Mesodermal cell (in vitro differentiated cells): ENCODE measurements at regions not wholly inside any gene's neighbourhood (a gene's known extent, or its start where the extent isn't known, plus 50 kb on each side); places are given as distances from the start of the nearest gene placed in this dataset.
"Not testable (repeated sequence)": the region's sequence is repeated elsewhere in the genome, so short reads cannot be mapped to it uniquely, and the experiment has no call there.

Experiments used
- H3K27ac ChIP-seq: 2 replicates; pipeline ENCODE4 v1.7.0; 2013; ENCODE audit warnings: mild to moderate bottlenecking, low read depth, low read length, moderate library complexity; ENCODE audit not compliant: severe bottlenecking
- H3K36me3 ChIP-seq: 2 replicates; pipeline ENCODE4 v1.7.1; 2013; ENCODE audit warnings: mild to moderate bottlenecking, low read length, moderate library complexity; ENCODE audit not compliant: control insufficient read depth, insufficient read depth
- H3K4me1 ChIP-seq: one replicate; pipeline ENCODE4 v1.7.1; 2013; ENCODE audit warnings: mild to moderate bottlenecking, low read length; ENCODE audit not compliant: insufficient read depth, control insufficient read depth, poor library complexity, severe bottlenecking
- H3K4me3 ChIP-seq: 2 replicates; pipeline ENCODE4 v1.7.0; 2013; ENCODE audit warnings: low read length, control low read depth, mild to moderate bottlenecking; ENCODE audit not compliant: insufficient read depth, poor library complexity, severe bottlenecking; ENCODE audit errors: extremely low read depth
- H3K9me3 ChIP-seq: 2 replicates; pipeline ENCODE4 v1.7.1; 2013; ENCODE audit warnings: mild to moderate bottlenecking, low read length, moderate library complexity; ENCODE audit not compliant: control insufficient read depth
- WGBS, 2 experiments: methylation state at CpG; one replicate each; pipeline ENCODE4 v1.1.5; 2013; ENCODE audit warnings: missing lambda C conversion rate in 2 of 2; ENCODE audit not compliant: insufficient coverage in 2 of 2; 5-methylcytosine and 5-hydroxymethylcytosine counted together

DNA sequence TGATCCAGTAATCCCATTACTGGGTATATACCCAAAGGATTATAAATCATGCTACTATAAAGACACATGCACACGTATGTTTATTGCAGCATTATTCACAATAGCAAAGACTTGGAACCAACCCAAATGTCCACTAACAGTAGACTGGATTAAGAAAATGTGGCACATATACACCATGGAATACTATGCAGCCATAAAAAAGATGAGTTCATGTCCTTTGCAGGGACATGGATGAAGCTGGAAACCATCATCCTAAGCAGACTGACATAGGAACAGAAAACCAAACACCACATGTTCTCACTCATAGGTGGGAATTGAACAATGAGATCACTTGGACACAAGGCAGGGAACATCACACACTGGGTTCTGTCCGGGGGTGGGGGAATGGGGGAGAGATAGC is 277.1 kb downstream of the COG6 start:
- not testable (repeated sequence) for H3K9me3 ChIP-seq, H3K36me3 ChIP-seq, H3K4me3 ChIP-seq, H3K4me1 ChIP-seq, H3K27ac ChIP-seq
- 80 to 83% methylated on average over 1 of the region's 2 CpGs for WGBS, 2 experiments

DNA sequence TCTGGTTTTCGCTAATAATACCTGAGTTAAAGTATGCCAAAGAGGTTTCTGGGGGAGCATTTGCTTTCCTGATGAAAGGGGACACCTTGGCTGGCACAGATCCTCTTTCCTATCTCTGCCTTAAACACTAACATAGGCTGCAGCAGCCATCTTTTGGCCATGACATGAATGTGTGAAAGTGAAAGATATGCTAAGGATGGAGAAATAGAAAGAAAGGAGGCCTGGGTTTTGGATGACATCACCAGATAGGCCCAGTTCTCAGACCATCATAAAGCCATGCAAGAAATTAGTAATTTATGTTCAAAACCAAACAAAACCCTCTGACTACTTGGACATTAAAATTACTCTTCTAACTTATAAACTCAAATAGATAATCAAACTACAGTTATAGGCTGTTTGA is 279.7 kb downstream of the COG6 start:
- no peaks in the 10 kb centered on the region for H3K9me3 ChIP-seq
- no peak overlapping the region for H3K27ac ChIP-seq
- WGBS, 2 experiments: no CpG with 5 or more reads among the region's 1 CpG
- no peaks in the 10 kb centered on the region for H3K4me1 ChIP-seq
- no peak overlapping the region for H3K4me3 ChIP-seq
- no peaks in the 10 kb centered on the region for H3K36me3 ChIP-seq

DNA sequence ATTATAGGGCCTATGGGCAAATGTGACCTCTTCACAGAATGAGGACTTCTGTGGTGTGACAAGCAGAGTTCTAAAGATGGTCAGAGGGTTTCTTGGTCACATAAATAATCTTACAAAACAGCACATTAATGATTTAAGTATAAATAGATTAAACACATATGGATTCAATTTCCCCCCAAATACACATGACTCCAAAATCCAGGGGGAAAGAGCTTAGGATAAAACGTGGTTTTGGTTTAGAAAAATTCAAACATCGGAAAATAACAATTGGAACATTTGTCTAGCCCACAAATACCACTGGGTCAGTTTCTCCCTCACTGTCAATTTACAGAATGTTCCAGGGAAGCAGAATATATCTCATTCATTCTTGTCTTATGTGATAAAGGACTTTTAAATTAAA is 283.1 kb downstream of the COG6 start:
- H3K4me1 ChIP-seq: no peaks in the 10 kb centered on the region
- WGBS, 2 experiments: no CpG with 5 or more reads among the region's 2 CpGs
- H3K4me3 ChIP-seq: no peak overlapping the region
- H3K9me3 ChIP-seq: no peaks in the 10 kb centered on the region
- H3K36me3 ChIP-seq: no peaks in the 10 kb centered on the region
- H3K27ac ChIP-seq: no peak overlapping the region

DNA sequence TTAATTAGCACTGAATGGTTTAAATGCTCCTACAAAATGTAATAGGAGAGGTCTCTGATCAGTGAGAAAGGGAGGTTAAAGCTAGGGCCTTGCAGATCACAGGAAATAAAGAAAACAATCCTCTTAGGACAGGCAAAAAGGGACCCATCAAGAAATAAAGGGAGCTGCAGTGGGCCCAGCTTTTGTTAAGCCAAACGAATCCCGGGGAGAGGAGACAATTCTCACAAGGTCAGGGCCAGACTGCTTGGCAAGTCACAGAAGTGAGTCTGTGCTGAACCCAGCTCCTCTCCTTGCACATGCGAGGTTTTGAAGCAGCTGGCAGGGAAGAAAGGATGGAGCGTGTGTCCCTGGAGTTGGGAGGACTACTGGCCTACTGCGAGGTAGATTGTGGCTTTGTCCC is 285.8 kb downstream of the COG6 start:
- Histone ChIP-seq H3K27ac (no peak overlapping the region), H3K4me1 (no peaks in the 10 kb centered on the region), H3K4me3 (no peak overlapping the region), H3K36me3 (no peaks in the 10 kb centered on the region), H3K9me3 (no peaks in the 10 kb centered on the region)
- 35 to 63% methylated on average over 3 to 4 of the region's 5 CpGs for WGBS, 2 experiments

DNA sequence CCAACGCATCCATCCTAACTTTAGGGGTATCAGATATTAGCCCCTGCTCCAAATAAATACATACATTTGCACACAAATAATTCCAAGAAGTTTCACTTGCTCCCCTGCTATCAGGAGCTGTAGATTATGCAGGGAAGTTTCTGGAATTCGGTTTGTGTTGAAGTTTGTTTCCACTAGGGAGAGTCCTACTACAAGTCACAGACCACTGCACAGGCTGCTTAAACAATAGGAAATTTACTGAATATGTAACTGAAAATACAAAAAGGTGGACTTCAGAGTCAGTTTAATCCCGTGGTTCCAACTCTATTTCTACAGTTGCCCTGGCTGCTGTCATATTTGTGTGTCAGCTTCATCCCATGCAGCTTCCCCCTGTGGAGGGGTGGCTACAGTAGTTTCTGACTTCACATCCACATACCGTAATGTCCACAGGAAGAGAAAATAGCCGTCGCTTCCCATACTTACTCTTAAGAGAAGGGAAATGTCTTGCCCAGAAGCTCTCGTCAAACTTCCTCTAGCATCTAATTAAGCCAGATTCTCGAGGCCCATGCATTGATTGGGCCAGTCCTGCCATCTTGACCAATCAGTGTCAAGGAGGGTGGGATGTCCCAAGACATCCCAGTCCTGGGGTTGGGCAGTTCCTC is 286.6 kb downstream of the COG6 start:
- 90 to 96% methylated on average over 2 to 7 of the region's 8 CpGs for WGBS, 2 experiments
- no peak overlapping the region for H3K27ac ChIP-seq
- H3K4me1 ChIP-seq: no peaks in the 10 kb centered on the region
- no peaks in the 10 kb centered on the region for H3K36me3 ChIP-seq
- no peaks in the 10 kb centered on the region for H3K9me3 ChIP-seq
- no peak overlapping the region for H3K4me3 ChIP-seq

DNA sequence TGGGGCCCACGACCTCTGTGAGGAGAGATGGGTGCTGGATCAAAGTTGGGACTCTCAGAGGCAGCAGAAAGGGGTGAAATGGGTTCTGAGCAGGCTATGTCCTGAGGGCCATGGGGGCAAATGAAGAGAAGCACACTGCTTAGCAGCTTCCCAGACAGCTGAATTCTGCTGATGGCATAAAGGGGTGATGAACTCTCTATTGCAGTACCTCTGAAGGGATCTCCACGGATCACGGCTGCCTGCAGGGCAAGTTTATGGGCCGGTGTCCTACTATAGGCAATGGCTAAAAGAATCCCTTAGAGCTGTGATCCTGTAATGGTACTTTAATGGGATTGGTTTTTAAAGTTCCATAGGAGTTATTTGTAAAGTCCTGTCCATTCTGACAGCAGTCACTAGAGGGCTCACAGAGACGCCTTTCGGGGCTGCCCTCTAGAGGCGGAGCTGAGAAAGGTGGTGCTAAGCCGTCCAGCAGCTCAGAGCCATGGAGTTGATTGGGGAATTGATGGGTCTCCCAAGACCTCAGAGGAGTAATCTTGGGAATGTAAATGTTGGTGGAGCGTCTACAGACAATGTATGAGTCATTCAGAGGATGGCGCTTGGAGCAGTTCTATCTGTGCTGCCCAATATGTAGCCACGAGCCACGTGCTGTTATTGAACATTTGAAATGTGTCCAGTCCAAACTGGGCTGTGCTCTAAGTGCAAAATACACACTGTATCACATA is 287.3 kb downstream of the COG6 start:
- Histone ChIP-seq H3K36me3 (no peaks in the 10 kb centered on the region), H3K9me3 (no peaks in the 10 kb centered on the region), H3K4me1 (no peaks in the 10 kb centered on the region), H3K27ac (no peak overlapping the region), H3K4me3 (no peak overlapping the region)
- 19 to 45% methylated on average over 5 to 12 of the region's 12 CpGs for WGBS, 2 experiments

DNA sequence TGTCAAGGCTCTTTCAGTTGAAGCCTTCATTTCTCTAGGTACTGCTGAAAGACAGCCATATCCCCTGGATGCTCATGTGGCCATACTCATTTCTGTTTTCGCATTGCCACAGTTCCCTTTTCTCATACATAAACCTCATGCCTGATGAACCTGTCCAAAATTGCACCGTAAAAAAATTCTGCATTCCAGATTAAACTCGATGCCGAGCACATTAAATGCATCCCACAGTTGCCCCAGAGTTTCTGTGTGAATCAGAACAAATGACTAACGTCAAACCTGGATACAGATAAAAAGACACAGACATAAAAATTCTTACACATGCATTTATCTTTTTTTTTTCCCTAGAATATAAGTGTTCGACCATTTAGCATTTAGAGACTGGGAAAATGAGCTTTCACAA is 288.2 kb downstream of the COG6 start:
- Histone ChIP-seq H3K36me3 (no peaks in the 10 kb centered on the region), H3K9me3 (no peaks in the 10 kb centered on the region), H3K4me1 (no peaks in the 10 kb centered on the region), H3K27ac (no peak overlapping the region), H3K4me3 (no peak overlapping the region)
- WGBS, 2 experiments: 71 to 77% methylated on average over 6 of the region's 6 CpGs

DNA sequence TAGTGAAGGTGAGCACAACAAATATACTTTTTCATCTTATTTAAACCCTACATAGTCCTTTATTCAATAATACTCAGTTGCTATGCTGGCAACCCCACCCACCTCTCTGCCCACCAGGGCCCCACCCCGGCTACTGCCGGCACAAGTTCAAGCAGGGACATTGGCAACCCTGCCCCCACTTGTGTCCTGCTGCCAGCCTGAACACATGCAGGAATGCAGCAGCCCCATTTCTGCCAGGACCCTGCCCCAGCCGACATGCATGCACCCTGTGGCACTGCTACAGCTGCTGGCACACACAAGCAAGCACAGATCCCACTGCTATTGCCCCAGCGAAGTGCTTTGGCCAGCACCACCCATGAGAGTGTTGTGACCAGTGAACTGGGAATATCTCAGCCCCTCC is 289.8 kb downstream of the COG6 start:
- WGBS, 2 experiments: 78 to 86% methylated on average over 3 to 4 of the region's 4 CpGs

DNA sequence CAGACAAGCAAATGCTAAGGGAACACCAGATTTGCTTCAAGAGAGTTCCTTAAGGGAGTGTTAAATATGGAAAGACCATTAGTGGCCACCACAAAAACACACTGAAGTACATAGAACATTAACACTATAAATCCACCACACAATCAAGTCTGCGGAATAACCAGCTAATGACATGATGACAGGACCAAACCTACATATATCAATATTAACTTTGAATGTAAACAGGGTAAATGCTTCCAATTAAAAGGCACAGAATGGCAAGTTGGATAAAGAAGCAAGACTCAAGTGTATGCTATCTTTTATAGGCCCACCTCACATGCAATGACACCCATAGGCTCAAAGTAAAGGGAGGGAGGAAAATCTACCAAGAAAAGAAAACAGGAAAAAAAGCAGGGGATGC is 291.3 kb downstream of the COG6 start:
- H3K4me3 ChIP-seq: no peak overlapping the region
- H3K9me3 ChIP-seq: no peaks in the 10 kb centered on the region
- H3K4me1 ChIP-seq: no peaks in the 10 kb centered on the region
- H3K36me3 ChIP-seq: no peaks in the 10 kb centered on the region
- WGBS, 2 experiments: no CpG with 5 or more reads among the region's 1 CpG
- no peak overlapping the region for H3K27ac ChIP-seq

More for the DNA sequence above, 289.8 kb downstream of the COG6 start:
- H3K4me3 ChIP-seq: no peak overlapping the region
- no peak overlapping the region for H3K27ac ChIP-seq
- no peaks in the 10 kb centered on the region for H3K36me3 ChIP-seq
- no peaks in the 10 kb centered on the region for H3K9me3 ChIP-seq
- no peaks in the 10 kb centered on the region for H3K4me1 ChIP-seq

DNA sequence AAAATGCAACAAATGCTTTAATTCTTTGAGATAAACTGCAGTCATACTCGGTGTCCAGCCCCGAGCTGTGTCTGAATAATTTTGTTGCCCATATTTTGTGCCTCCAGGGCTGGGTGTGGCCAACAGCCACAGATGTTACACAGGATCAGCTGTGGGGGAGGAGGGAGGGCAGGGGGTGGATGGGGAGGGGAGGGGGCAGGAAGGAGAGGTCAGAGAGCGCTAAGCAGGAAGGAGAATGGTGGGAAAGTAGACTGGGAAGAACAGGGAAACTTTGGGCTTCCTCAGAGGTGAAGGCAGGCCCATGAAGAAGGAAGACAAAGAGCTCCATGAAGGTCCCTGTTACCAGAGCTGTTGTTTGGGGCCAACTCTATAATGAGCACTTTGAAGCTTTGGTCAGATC is 295.8 kb downstream of the COG6 start:
- Histone ChIP-seq H3K9me3 (no peaks in the 10 kb centered on the region), H3K27ac (no peak overlapping the region), H3K4me1 (peaks cover 7% of the 10 kb centered on the region), H3K4me3 (no peak overlapping the region), H3K36me3 (no peaks in the 10 kb centered on the region)
- 90 to 94% methylated on average over 2 to 3 of the region's 3 CpGs for WGBS, 2 experiments
